HL-60 (cell line): ENCODE measurements at regions not wholly inside any gene's neighbourhood (a gene's known extent, or its start where the extent isn't known, plus 50 kb on each side); places are given as distances from the start of the nearest gene placed in this dataset.

ENCODE experiments used
- CTCF ChIP-seq: IDR thresholded peaks from one replicate; pipeline ENCODE4 v1.5.1; 2011; ENCODE audit warnings: low read length, control low read depth, inconsistent platforms; ENCODE audit not compliant: insufficient read depth
- POLR2AphosphoS5 ChIP-seq: IDR thresholded peaks from 2 replicates; pipeline ENCODE4 v1.6.1; 2012; ENCODE audit warnings: low read depth
- REST ChIP-seq: IDR thresholded peaks from 2 replicates; pipeline ENCODE4 v1.6.1; 2012; ENCODE audit warnings: low read depth; ENCODE audit not compliant: insufficient replicate concordance
- SPI1 ChIP-seq: IDR thresholded peaks from 2 replicates; pipeline ENCODE4 v1.6.1; 2012; ENCODE audit warnings: low read depth, mild to moderate bottlenecking, borderline replicate concordance

- TF ChIP-seq POLR2AphosphoS5, result no peak
- no peak for TF ChIP-seq CTCF
- no peak for TF ChIP-seq REST
- TF ChIP-seq SPI1, result no peak
Observed at GRCh38 chr3:70876154-70876553, 563.7 kb upstream of the MDFIC2 start.
